ENCODE measurements at regions not wholly inside any gene's neighbourhood (a gene's known extent, or its start where the extent isn't known, plus 50 kb on each side); places are given as distances from the start of the nearest gene placed in this dataset.

DNA sequence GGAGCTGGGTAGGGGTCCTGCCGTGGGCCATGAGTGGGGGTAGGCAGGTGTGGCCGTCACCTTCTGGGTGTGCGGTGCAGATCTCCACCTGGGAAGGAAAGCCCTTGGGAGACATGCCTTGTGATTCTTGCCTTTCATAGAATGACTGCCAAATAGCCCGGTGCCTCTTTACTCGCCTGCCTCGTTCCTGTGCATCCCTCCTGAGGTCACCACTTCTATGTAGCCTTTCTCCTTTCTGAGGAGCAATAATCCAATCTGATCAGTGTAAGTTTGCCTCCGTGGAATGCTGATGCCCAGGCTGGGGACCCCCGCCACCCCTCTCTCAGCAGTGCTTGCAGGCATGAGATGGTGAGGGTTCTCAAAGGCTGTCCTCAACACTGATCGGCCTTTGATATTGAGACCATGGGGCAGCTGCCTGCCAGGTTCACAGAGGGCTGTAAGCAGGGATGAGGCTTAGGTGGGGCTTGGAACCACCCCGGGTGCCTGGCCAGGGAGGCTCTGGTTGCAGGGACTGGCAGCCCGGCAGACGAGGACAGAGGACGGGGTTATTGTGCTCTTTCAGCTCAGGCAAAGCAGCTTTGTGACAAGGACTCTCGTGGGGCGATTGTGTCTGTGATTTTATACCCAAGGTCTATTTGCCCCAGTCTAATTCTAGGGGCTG is 86.1 kb upstream of the WNT7B start:
- H3K27me3 ChIP-seq (ENCODE audit: control insufficient read depth, insufficient read depth, low read length), result no peaks in the 10 kb centered on the region
- Mint-ChIP-seq H3K36me3 (peaks cover 16% of the 10 kb centered on the region), H3K27ac (peak overlapping the region in 2 of 3 donors; percentile 51 to 77), H3K27me3 (peaks cover 9% of the 10 kb centered on the region), H3K4me1 (peaks cover 0 to 31% (median 26%) of the 10 kb centered on the region in 4 donors), H3K9me3 (no peaks in the 10 kb centered on the region), H3K4me3 (no peak overlapping the region)
- H3K27ac ChIP-seq (ENCODE audit: insufficient read depth, low read length, poor library complexity, severe bottlenecking), result no peak overlapping the region
- DNase-seq (no peak), ATAC-seq (ENCODE audit: low read depth in 2 of 2) (no peak)
- H3K4me3 ChIP-seq (ENCODE audit: low read depth, low read length), result no peak overlapping the region
- H3K4me1 ChIP-seq (ENCODE audit: control insufficient read depth, insufficient read depth, low read length, poor library complexity, severe bottlenecking), result peaks cover 9% of the 10 kb centered on the region
- H3K36me3 ChIP-seq (ENCODE audit: control insufficient read depth, insufficient read depth, low read length), result peaks cover 3% of the 10 kb centered on the region
- H3K9me3 ChIP-seq (ENCODE audit: control insufficient read depth in 2 of 2, low read length in 2 of 2), result no peaks in the 10 kb centered on the region

DNA sequence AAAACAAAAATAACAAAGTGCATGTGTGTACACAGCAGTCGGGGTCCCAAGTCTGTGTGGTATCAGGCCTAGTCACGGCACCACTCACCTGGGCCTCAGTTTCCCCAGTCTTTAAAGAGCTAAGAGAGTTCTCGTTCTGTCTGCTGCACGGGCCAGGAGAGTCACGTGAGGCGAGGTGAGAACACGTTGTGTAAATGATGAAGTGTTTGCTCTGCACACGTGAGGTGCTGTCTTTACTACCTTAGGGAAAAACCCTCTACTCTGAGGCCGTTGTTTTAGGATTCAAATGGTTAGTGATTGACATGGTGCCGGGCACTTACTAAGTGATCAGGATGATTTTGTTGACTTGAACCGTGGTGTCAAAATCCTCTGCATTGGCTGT is 86.5 kb upstream of the PPARA start:
- H3K4me1 ChIP-seq (ENCODE audit: control insufficient read depth, insufficient read depth, low read length, poor library complexity, severe bottlenecking), result peaks cover 5% of the 10 kb centered on the region
- Mint-ChIP-seq H3K4me3 (no peak overlapping the region), H3K27me3 (peaks cover 15% of the 10 kb centered on the region), H3K9me3 (no peaks in the 10 kb centered on the region), H3K36me3 (peaks cover 16% of the 10 kb centered on the region), H3K4me1 (peaks cover 0 to 32% (median 27%) of the 10 kb centered on the region in 4 donors), H3K27ac (no peak overlapping the region)
- no peak for DNase-seq
- H3K27me3 ChIP-seq (ENCODE audit: control insufficient read depth, insufficient read depth, low read length), result peaks cover 5% of the 10 kb centered on the region
- peaks cover 3% of the 10 kb centered on the region for H3K36me3 ChIP-seq (ENCODE audit: control insufficient read depth, insufficient read depth, low read length)
- no peak overlapping the region for H3K27ac ChIP-seq (ENCODE audit: insufficient read depth, low read length, poor library complexity, severe bottlenecking)
- ATAC-seq (ENCODE audit: low read depth in 2 of 2), result no peak
- H3K9me3 ChIP-seq (ENCODE audit: control insufficient read depth in 2 of 2, low read length in 2 of 2), result no peaks in the 10 kb centered on the region
- H3K4me3 ChIP-seq (ENCODE audit: low read depth, low read length), result no peak overlapping the region

DNA sequence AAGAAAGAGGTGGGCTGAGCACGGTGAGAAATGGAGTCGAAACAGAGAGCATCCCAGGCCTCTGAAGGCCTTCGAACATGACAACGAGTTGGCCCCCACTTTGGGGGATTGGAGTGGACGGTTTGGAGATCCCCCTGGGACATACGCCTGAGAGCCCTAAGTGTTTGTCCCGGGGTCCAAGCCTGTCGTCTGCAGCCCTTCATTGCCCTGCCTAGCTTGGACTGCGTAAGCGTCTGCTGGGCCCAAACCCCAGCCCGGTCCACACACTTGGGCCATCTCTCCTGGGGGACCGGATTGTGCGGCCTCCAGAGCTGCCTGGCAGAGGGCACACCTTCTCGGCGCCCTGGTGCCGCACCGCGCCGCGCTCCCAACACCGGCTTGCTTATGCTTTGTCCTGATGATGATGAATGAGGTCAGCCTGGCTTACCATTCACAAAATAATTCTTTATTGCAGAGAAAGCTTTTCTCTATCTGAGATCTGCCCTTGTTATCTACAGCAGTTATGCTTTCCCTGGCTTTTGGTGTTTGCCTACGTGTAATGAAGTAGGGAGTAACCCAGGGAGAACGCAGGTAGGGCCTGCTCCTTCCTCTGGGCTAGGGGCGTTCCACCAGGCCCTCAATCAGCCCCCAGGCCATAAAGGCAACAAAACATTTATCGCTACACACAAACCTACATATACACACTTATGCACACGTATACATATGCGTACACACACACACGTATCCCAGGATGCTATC is 85.9 kb upstream of the PPARA start:
- Histone ChIP-seq H3K9me3 (ENCODE audit: control insufficient read depth in 2 of 2, low read length in 2 of 2) (no peaks in the 10 kb centered on the region), H3K36me3 (ENCODE audit: control insufficient read depth, insufficient read depth, low read length) (peaks cover 3% of the 10 kb centered on the region), H3K4me3 (ENCODE audit: low read depth, low read length) (no peak overlapping the region), H3K27me3 (ENCODE audit: control insufficient read depth, insufficient read depth, low read length) (peaks cover 7% of the 10 kb centered on the region), H3K27ac (ENCODE audit: insufficient read depth, low read length, poor library complexity, severe bottlenecking) (no peak overlapping the region), H3K4me1 (ENCODE audit: control insufficient read depth, insufficient read depth, low read length, poor library complexity, severe bottlenecking) (peaks cover 9% of the 10 kb centered on the region)
- H3K36me3 Mint-ChIP-seq, result peaks cover 16% of the 10 kb centered on the region
- no peak overlapping the region for H3K4me3 Mint-ChIP-seq
- peaks cover 0 to 33% (median 30%) of the 10 kb centered on the region in 4 donors for H3K4me1 Mint-ChIP-seq
- no peak for ATAC-seq (ENCODE audit: low read depth in 2 of 2)
- no peak for DNase-seq
- H3K27ac Mint-ChIP-seq, result peak overlapping the region in 2 of 3 donors; percentile 21 to 47
- H3K9me3 Mint-ChIP-seq, result no peaks in the 10 kb centered on the region
- peaks cover 21% of the 10 kb centered on the region for H3K27me3 Mint-ChIP-seq

DNA sequence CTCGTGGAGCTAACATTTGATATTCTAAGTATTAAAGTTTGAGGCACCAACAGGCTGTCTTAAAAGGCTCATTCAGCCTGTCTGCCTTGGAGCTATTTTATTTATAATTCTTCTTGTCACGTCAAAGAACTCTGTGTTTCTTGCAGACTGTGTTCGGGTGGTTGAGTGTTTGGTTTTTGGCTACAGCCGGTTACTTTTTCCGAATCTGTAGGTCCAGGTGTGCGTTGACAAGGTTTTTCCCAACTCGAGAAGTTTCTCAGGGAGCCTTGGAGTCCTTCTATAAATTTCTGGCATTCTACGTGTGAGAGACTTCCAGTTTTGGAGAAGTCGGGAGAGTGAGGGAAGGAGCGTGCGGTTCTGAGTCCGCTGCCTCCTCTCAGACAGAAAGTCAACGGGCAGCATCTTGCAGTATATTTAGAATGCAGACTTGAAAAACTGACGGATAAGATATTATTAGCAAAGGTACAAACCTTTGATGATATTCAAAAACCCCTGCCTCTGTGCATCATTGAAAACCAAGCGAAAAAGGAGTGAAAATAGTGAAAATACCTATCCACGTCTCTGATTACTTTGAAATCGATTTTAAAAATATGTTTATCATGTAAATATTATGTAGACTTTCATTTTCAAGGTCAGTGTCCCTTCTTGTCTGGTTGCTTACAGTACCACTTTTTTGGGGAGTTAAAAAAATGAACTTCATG is 85.2 kb upstream of the PPARA start:
- DNase-seq (no peak), ATAC-seq (ENCODE audit: low read depth in 2 of 2) (no peak)
- Histone ChIP-seq H3K36me3 (ENCODE audit: control insufficient read depth, insufficient read depth, low read length) (peaks cover 3% of the 10 kb centered on the region), H3K27me3 (ENCODE audit: control insufficient read depth, insufficient read depth, low read length) (peaks cover 7% of the 10 kb centered on the region), H3K9me3 (ENCODE audit: control insufficient read depth in 2 of 2, low read length in 2 of 2) (no peaks in the 10 kb centered on the region), H3K4me1 (ENCODE audit: control insufficient read depth, insufficient read depth, low read length, poor library complexity, severe bottlenecking) (peaks cover 17% of the 10 kb centered on the region), H3K27ac (ENCODE audit: insufficient read depth, low read length, poor library complexity, severe bottlenecking) (no peak overlapping the region), H3K4me3 (ENCODE audit: low read depth, low read length) (no peak overlapping the region)
- H3K4me3 Mint-ChIP-seq, result peak overlapping the region in 1 of 4 donors; percentile 61
- peaks cover 16% of the 10 kb centered on the region for H3K36me3 Mint-ChIP-seq
- H3K27me3 Mint-ChIP-seq, result peaks cover 28% of the 10 kb centered on the region
- H3K9me3 Mint-ChIP-seq, result peaks cover 0 to 2% (median 0%) of the 10 kb centered on the region in 7 donors
- H3K27ac Mint-ChIP-seq, result peak overlapping the region in 1 of 3 donors; percentile 47
- peaks cover 0 to 35% (median 28%) of the 10 kb centered on the region in 4 donors for H3K4me1 Mint-ChIP-seq

DNA sequence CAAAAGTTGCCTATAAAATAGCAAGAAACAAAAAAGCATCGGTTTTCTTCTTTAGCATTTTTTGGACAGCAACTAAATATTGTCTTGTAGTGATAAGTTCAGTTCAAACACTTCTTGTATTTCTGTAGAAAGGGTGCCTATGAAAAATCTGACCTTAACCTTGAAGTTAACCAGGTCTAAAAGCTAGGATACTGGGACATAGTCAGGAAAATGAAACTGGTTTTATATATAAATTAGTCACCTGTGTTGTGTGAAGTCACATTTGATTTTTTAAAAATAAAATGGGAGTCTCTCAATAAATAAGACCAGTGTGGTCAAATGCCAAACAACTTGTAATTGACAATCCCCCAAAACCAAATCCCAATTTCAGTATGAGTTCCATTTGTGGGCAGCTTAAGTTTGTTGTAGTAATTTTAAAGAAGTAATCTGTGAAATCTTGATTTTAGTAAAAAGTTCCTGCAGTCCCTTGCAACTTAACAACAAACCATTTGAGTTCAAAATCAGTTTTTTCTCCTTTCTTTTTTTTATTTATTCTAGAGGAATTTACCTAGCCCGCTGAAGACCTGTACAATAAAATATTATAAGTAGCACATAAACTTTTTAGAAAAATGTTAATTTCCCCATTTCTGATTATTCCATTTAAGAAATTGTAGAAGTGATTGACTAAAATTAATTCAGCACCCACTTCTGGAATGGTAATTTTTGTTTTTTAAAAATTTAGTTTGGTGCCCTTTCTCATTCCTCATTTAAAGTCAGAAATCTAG is 84.5 kb upstream of the PPARA start:
- H3K27ac Mint-ChIP-seq, result no peak overlapping the region
- peaks cover 7% of the 10 kb centered on the region for H3K27me3 ChIP-seq (ENCODE audit: control insufficient read depth, insufficient read depth, low read length)
- no peak overlapping the region for H3K4me3 Mint-ChIP-seq
- H3K4me1 Mint-ChIP-seq, result peaks cover 0 to 35% (median 28%) of the 10 kb centered on the region in 4 donors
- H3K27ac ChIP-seq (ENCODE audit: insufficient read depth, low read length, poor library complexity, severe bottlenecking), result no peak overlapping the region
- H3K9me3 ChIP-seq (ENCODE audit: control insufficient read depth in 2 of 2, low read length in 2 of 2), result no peaks in the 10 kb centered on the region
- ATAC-seq (ENCODE audit: low read depth in 2 of 2) (no peak), DNase-seq (no peak)
- peaks cover 31% of the 10 kb centered on the region for H3K27me3 Mint-ChIP-seq
- peaks cover 3% of the 10 kb centered on the region for H3K36me3 ChIP-seq (ENCODE audit: control insufficient read depth, insufficient read depth, low read length)
- no peak overlapping the region for H3K4me3 ChIP-seq (ENCODE audit: low read depth, low read length)
- peaks cover 20% of the 10 kb centered on the region for H3K4me1 ChIP-seq (ENCODE audit: control insufficient read depth, insufficient read depth, low read length, poor library complexity, severe bottlenecking)
- peaks cover 0 to 2% (median 0%) of the 10 kb centered on the region in 7 donors for H3K9me3 Mint-ChIP-seq
- peaks cover 16% of the 10 kb centered on the region for H3K36me3 Mint-ChIP-seq

DNA sequence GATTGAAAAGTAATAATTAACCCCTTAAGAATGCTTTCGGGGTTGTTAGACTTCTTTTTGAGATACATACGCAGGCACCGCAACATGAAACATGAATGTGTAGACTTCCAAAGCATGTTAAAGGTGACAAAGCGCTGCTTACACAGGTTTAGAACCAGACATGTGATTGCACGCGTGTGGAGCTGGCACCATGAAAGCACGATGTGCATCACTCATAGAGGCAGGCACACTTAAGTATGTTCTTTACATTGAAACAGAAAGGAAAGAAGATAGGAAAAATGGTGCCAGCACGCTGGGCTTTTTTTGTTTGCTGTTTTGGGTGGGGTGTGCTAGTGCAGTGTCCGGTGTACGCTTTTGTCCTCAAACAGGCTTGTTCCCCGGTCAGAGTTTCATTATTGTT is 83.6 kb upstream of the PPARA start:
- Histone ChIP-seq H3K27ac (ENCODE audit: insufficient read depth, low read length, poor library complexity, severe bottlenecking) (no peak overlapping the region), H3K36me3 (ENCODE audit: control insufficient read depth, insufficient read depth, low read length) (peaks cover 3% of the 10 kb centered on the region), H3K4me3 (ENCODE audit: low read depth, low read length) (no peak overlapping the region), H3K4me1 (ENCODE audit: control insufficient read depth, insufficient read depth, low read length, poor library complexity, severe bottlenecking) (peaks cover 20% of the 10 kb centered on the region), H3K9me3 (ENCODE audit: control insufficient read depth in 2 of 2, low read length in 2 of 2) (no peaks in the 10 kb centered on the region), H3K27me3 (ENCODE audit: control insufficient read depth, insufficient read depth, low read length) (peaks cover 7% of the 10 kb centered on the region)
- DNase-seq, result no peak
- Mint-ChIP-seq H3K36me3 (peaks cover 16% of the 10 kb centered on the region), H3K9me3 (peaks cover 0 to 2% (median 0%) of the 10 kb centered on the region in 7 donors), H3K27ac (peak overlapping the region in 1 of 3 donors; percentile 54), H3K4me3 (no peak overlapping the region), H3K4me1 (peaks cover 0 to 35% (median 28%) of the 10 kb centered on the region in 4 donors), H3K27me3 (peaks cover 31% of the 10 kb centered on the region)
- ATAC-seq (ENCODE audit: low read depth in 2 of 2), result no peak
